IMR-90 (cell line): ENCODE measurements at regions not wholly inside any gene's neighbourhood (a gene's known extent, or its start where the extent isn't known, plus 50 kb on each side); places are given as distances from the start of the nearest gene placed in this dataset.

Source experiments
- BHLHE40 ChIP-seq: fragments of 150-350 bp; IDR thresholded peaks from 2 replicates; pipeline ENCODE4 v1.6.1; 2016; ENCODE audit warnings: mild to moderate bottlenecking, low read depth, low read length
- CEBPB ChIP-seq: IDR thresholded peaks from 2 replicates; pipeline ENCODE4 v1.6.1; 2012; ENCODE audit warnings: low read depth, low read length, improper control_type of control experiment
- CTCF ChIP-seq: conservative IDR thresholded peaks from 2 replicates; pipeline ENCODE4 v1.5.1; 2012; ENCODE audit warnings: mild to moderate bottlenecking, low read depth, low read length, improper control_type of control experiment
- ELK1 ChIP-seq: fragments of 150-350 bp; IDR thresholded peaks from 2 replicates; pipeline ENCODE4 v1.6.1; 2016; ENCODE audit warnings: low read depth, mild to moderate bottlenecking, low read length, moderate library complexity, borderline replicate concordance
- POLR2A ChIP-seq: IDR thresholded peaks from 2 replicates; pipeline ENCODE4 v1.6.1; 2012; ENCODE audit warnings: mild to moderate bottlenecking, low read depth, low read length
- SMC3 ChIP-seq: fragments of 150-350 bp; IDR thresholded peaks from 2 replicates; pipeline ENCODE4 v1.6.1; 2016; ENCODE audit warnings: low read depth, mild to moderate bottlenecking, antibody characterized with exemption, low read length, moderate library complexity
- USF2 ChIP-seq: fragments of 150-350 bp; IDR thresholded peaks from 2 replicates; pipeline ENCODE4 v1.6.1; 2017; ENCODE audit warnings: mild to moderate bottlenecking, antibody characterized with exemption, low read length, low read depth

- TF ChIP-seq CTCF (no peak), SMC3 (no peak), ELK1 (no peak), USF2 (no peak), CEBPB (no peak), POLR2A (no peak), BHLHE40 (no peak)
Observed at GRCh38 chr12:126960709-126961108, 1306.3 kb upstream of the TMEM132C start.
